GM13976 (cell line): ENCODE measurements at regions not wholly inside any gene's neighbourhood (a gene's known extent, or its start where the extent isn't known, plus 50 kb on each side); places are given as distances from the start of the nearest gene placed in this dataset.

Source experiments
- DNase-seq: peaks from one replicate; pipeline ENCODE4 v3.0.0; 2012; ENCODE audit warnings: low spot score
- in situ Hi-C: fragments of 300-500 bp; cut with MboI; formaldehyde crosslinking; loops from one replicate; pipeline ENCODE4 v1.12.0; 2022; ENCODE audit warnings: low sequenced_read_pairs, mixed read lengths, inconsistent platforms; ENCODE audit not compliant: unreplicated experiment
- TF ChIP-seq, protein P1 (sequence below): IDR thresholded peaks from 2 replicates; pipeline ENCODE4 v1.5.1; 2012; ENCODE audit warnings: borderline replicate concordance, mild to moderate bottlenecking; ENCODE audit not compliant: insufficient read depth; ENCODE audit errors: extremely low read depth, missing control alignments, control extremely low read depth

DNA sequence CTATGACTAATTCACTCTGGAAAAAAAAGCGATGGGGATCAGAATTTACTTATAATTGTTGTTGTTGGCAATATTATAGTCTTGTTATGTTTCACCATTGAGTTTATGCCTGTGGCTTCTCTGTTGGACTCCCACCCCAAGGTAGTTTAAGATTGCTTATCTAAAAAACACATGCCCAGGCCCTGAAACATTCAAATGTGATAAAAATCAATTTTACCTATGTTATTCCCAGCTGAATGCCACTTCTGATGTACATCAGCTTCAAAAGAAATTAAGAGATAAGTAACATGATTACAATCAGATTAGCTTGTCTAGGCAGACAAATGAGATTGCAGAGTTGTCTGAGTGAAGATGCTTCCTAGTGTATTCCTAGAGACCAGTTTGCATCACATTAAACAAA, 484.7 kb downstream of the PCDH7 start:
- no peak for DNase-seq
- in situ Hi-C loops: no loop called here
- TF ChIP-seq, protein P1, sequence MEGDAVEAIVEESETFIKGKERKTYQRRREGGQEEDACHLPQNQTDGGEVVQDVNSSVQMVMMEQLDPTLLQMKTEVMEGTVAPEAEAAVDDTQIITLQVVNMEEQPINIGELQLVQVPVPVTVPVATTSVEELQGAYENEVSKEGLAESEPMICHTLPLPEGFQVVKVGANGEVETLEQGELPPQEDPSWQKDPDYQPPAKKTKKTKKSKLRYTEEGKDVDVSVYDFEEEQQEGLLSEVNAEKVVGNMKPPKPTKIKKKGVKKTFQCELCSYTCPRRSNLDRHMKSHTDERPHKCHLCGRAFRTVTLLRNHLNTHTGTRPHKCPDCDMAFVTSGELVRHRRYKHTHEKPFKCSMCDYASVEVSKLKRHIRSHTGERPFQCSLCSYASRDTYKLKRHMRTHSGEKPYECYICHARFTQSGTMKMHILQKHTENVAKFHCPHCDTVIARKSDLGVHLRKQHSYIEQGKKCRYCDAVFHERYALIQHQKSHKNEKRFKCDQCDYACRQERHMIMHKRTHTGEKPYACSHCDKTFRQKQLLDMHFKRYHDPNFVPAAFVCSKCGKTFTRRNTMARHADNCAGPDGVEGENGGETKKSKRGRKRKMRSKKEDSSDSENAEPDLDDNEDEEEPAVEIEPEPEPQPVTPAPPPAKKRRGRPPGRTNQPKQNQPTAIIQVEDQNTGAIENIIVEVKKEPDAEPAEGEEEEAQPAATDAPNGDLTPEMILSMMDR: no peak

DNA sequence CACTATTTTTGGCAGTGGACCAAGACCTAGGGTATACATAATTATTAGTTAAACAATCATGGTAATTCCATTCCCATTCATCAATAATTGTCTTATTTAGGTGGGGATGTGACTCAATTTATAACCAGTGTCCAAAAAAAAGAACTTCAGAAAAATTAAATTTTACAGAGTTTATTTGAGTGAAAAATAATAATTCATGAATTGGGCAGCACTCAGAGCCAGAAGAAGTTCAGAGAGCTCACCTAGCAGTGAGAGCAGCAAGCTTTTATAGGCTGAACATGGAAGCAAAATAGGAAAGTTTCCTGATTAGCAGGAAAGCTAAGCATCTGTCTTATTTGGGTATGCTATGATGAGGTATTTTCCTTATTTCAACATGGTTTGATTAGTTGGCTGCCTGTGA, 500.8 kb downstream of the PCDH7 start:
- TF ChIP-seq, protein P1: no peak
- no peak for DNase-seq
- in situ Hi-C loops: no loop called here

DNA sequence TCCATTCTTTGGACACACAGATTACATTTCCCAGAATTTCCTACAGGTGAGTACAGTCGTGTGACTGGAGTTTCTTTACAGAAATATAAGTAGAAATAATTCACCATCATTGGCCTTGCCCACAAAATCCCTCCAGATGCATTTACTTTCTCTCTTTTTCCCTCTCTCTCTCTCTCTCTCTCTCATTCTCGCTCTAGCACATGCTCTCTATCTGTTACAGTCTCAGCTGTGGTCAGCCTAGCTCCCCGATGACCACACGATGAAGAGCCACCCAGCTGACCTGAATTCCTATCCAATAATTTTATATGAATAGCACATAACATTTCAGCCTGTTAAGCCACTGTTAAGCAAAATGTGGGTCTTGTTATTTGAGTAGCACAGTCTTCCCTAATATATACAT, 507.9 kb downstream of the PCDH7 start:
- in situ Hi-C loops: no loop called here
- TF ChIP-seq, protein P1: no peak
- no peak for DNase-seq

DNA sequence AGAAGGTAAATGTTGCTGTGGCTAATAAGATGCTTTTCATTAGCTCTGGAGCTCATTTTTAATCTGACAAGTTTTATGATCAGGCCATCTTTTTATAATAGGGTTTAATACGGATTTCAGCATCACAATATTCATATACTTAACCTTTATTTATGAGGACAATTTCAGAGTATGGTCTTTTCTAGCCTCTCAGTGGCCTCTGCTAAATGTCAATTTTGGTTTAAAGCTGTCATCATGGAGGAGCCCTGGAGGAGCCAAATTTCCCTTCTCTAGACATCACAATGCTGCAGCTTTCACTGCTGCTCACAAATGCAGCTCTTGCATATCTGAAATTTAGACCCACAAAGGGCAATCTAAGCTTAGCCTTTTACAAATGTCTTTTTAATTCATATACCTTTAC, 510.4 kb downstream of the PCDH7 start:
- TF ChIP-seq, protein P1: no peak

DNA sequence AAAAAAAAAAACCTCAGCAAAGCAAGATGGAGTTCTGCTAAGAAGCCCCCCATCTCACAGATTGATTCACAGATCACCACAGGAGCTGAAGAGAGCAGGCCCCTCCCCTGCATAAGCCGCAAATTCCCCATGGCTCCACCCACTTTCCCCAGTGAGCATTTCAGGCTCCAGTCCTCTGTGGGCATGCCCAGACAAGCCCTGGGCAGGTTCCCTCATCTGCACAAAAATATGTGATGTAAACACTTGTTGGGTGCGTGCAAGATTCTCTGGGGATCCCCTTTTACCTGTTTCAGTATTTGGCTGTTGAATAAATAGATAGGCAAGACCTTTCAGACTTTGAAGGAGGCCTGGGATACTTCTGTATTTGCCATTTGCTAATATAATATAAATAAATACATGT, 514.3 kb downstream of the PCDH7 start:
- TF ChIP-seq, protein P1: no peak
- in situ Hi-C loops: no loop called here
- DNase-seq: peak; percentile 13

More for the DNA sequence above, 510.4 kb downstream of the PCDH7 start:
- in situ Hi-C loops: no loop called here
- DNase-seq: no peak

DNA sequence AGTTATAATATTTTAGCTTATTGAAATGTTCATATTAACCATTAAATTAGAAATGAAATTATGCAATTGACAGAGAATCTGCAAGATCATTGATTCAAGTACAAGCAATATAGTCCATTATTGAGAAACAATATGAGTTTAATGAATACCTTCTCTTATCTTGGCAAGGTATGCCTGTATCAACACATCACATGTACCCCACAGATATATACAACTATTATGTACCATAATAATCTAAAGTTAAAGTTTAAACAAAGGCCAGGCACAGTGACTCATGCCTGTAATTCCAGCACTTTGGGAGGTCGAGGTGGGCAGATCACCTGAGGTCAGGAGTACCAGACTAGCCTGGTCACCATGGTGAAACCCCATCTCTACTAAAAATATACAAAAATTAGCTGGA, 514.7 kb downstream of the PCDH7 start:
- DNase-seq: no peak
- TF ChIP-seq, protein P1: no peak
- in situ Hi-C loops: no loop called here
